ENCODE measurements at regions not wholly inside any gene's neighbourhood (a gene's known extent, or its start where the extent isn't known, plus 50 kb on each side); places are given as distances from the start of the nearest gene placed in this dataset.

GRCh38 chr6:74357321-74357720 lies 661.3 kb downstream of the CD109 start:
- TF ChIP-seq CTCF (IDR thresholded peaks at IDR 0.05) (no peak), POLR2A (IDR thresholded peaks at IDR 0.05) (no peak), EP300 (IDR thresholded peaks at IDR 0.05) (no peak)

Data from upper lobe of left lung (tissue), 4 donors.